ENCODE measurements at regions not wholly inside any gene's neighbourhood (a gene's known extent, or its start where the extent isn't known, plus 50 kb on each side); places are given as distances from the start of the nearest gene placed in this dataset.

- H3K9me3 Mint-ChIP-seq (ENCODE audit: insufficient read depth), result no peaks in the 10 kb centered on the region
- no peak overlapping the region for H3K4me3 ChIP-seq (ENCODE audit: control extremely low read depth in 1 of 5, extremely low read depth in 1 of 5, insufficient read depth in 1 of 5, low read depth in 2 of 5, low read length in 4 of 5)
- H3K27me3 Mint-ChIP-seq, result no peaks in the 10 kb centered on the region
- H3K4me3 Mint-ChIP-seq, result no peak overlapping the region
- no peak overlapping the region for H2AFZ ChIP-seq (ENCODE audit: insufficient read depth, low read depth, low read length, poor library complexity, severe bottlenecking)
- no peaks in the 10 kb centered on the region for H3K4me1 Mint-ChIP-seq
- no peak overlapping the region for H3K9ac ChIP-seq (ENCODE audit: low read length)
- H3K27ac Mint-ChIP-seq, result no peak overlapping the region
- no peak overlapping the region for H3K27ac ChIP-seq (ENCODE audit: low read length in 2 of 2)
- H3K36me3 ChIP-seq (replicated peaks in 1 of 2; ENCODE audit: control extremely low read depth in 1 of 2, control insufficient read depth in 1 of 2, extremely low read depth in 1 of 2, insufficient read depth in 2 of 2, low read length in 1 of 2), result no peaks in the 10 kb centered on the region
- intact Hi-C loops (cut with micrococcal nuclease), result no loop called here
- no peak overlapping the region for H3K4me2 ChIP-seq (replicated peaks; ENCODE audit: low read depth, low read length, poor library complexity, severe bottlenecking)
- H3K27me3 ChIP-seq (replicated peaks in 1 of 4; ENCODE audit: control extremely low read depth in 1 of 4, control insufficient read depth in 3 of 4, insufficient read depth in 4 of 4, low read length in 3 of 4), result no peaks in the 10 kb centered on the region
- DNase-seq (no peak), ATAC-seq (ENCODE audit: low read depth) (no peak)
- ChIA-PET CTCF (no interaction called here), POLR2A (no interaction called here)
- H3K9me3 ChIP-seq (ENCODE audit: control extremely low read depth in 1 of 3, control insufficient read depth in 2 of 3, insufficient read depth in 1 of 3, low read length in 2 of 3), result no peaks in the 10 kb centered on the region
- H4K20me1 ChIP-seq (ENCODE audit: control insufficient read depth, insufficient read depth, low read length, poor library complexity, severe bottlenecking), result no peaks in the 10 kb centered on the region
- WGBS (ENCODE audit: insufficient coverage), result 100% methylated on average over 1 of the region's 5 CpGs
- TF ChIP-seq CTCF (IDR thresholded peaks at IDR 0.05), result no peak
- TF ChIP-seq EZH2 (IDR thresholded peaks at IDR 0.05; ENCODE audit: borderline replicate concordance, insufficient read depth, low read depth, low read length, poor library complexity, severe bottlenecking), result no peak
- no peaks in the 10 kb centered on the region for H3K79me2 ChIP-seq (ENCODE audit: control insufficient read depth, insufficient read depth, low read length)
- no peaks in the 10 kb centered on the region for H3K4me1 ChIP-seq (ENCODE audit: control insufficient read depth in 2 of 2, insufficient read depth in 2 of 2, low read length in 2 of 2)
These were observed 584.2 kb downstream of the CMPK2 start for GRCh38 chr2:6281524-6281923.

- no peaks in the 10 kb centered on the region for H3K27me3 Mint-ChIP-seq
- WGBS (ENCODE audit: insufficient coverage), result 76% methylated on average over 20 of the region's 24 CpGs
These were observed 582.4 kb downstream of the CMPK2 start for GRCh38 chr2:6283259-6283658.

More at GRCh38 chr2:6283259-6283658, 582.4 kb downstream of the CMPK2 start:
- H3K9me3 Mint-ChIP-seq (ENCODE audit: insufficient read depth), result no peaks in the 10 kb centered on the region
- Histone ChIP-seq H3K4me1 (ENCODE audit: control insufficient read depth in 2 of 2, insufficient read depth in 2 of 2, low read length in 2 of 2) (no peaks in the 10 kb centered on the region), H3K9ac (ENCODE audit: low read length) (no peak overlapping the region), H3K27ac (ENCODE audit: low read length in 2 of 2) (no peak overlapping the region), H4K20me1 (ENCODE audit: control insufficient read depth, insufficient read depth, low read length, poor library complexity, severe bottlenecking) (no peaks in the 10 kb centered on the region), H3K9me3 (ENCODE audit: control extremely low read depth in 1 of 3, control insufficient read depth in 2 of 3, insufficient read depth in 1 of 3, low read length in 2 of 3) (no peaks in the 10 kb centered on the region), H2AFZ (ENCODE audit: insufficient read depth, low read depth, low read length, poor library complexity, severe bottlenecking) (no peak overlapping the region), H3K79me2 (ENCODE audit: control insufficient read depth, insufficient read depth, low read length) (no peaks in the 10 kb centered on the region), H3K4me3 (ENCODE audit: control extremely low read depth in 1 of 5, extremely low read depth in 1 of 5, insufficient read depth in 1 of 5, low read depth in 2 of 5, low read length in 4 of 5) (no peak overlapping the region), H3K36me3 (replicated peaks in 1 of 2; ENCODE audit: control extremely low read depth in 1 of 2, control insufficient read depth in 1 of 2, extremely low read depth in 1 of 2, insufficient read depth in 2 of 2, low read length in 1 of 2) (no peaks in the 10 kb centered on the region), H3K27me3 (replicated peaks in 1 of 4; ENCODE audit: control extremely low read depth in 1 of 4, control insufficient read depth in 3 of 4, insufficient read depth in 4 of 4, low read length in 3 of 4) (no peaks in the 10 kb centered on the region), H3K4me2 (replicated peaks; ENCODE audit: low read depth, low read length, poor library complexity, severe bottlenecking) (no peak overlapping the region)
- TF ChIP-seq CTCF (IDR thresholded peaks at IDR 0.05), result no peak
- no peak for TF ChIP-seq EZH2 (IDR thresholded peaks at IDR 0.05; ENCODE audit: borderline replicate concordance, insufficient read depth, low read depth, low read length, poor library complexity, severe bottlenecking)
- intact Hi-C loops (cut with micrococcal nuclease), result no loop called here
- ChIA-PET CTCF (interaction anchor here (0.7 kb wide), 2 partner anchors 93 to 184 kb away, joined by 3 read pairs; no protein-coding TSS in a partner anchor), POLR2A (no interaction called here)
- ATAC-seq (ENCODE audit: low read depth), result no peak
- no peak for DNase-seq
- no peak overlapping the region for H3K4me3 Mint-ChIP-seq
- no peaks in the 10 kb centered on the region for H3K4me1 Mint-ChIP-seq
- no peak overlapping the region for H3K27ac Mint-ChIP-seq

Measured in B cell (primary cell).